IPS-15b (cell line): ENCODE measurements at regions not wholly inside any gene's neighbourhood (a gene's known extent, or its start where the extent isn't known, plus 50 kb on each side); places are given as distances from the start of the nearest gene placed in this dataset.

ENCODE experiments used
- H3K27me3 ChIP-seq: one replicate; pipeline ENCODE4 v1.6.1; 2013; ENCODE audit warnings: low read length; ENCODE audit not compliant: control insufficient read depth, insufficient read depth
- H3K36me3 ChIP-seq: one replicate; pipeline ENCODE4 v1.6.1; 2013; ENCODE audit warnings: low read length; ENCODE audit not compliant: control insufficient read depth, insufficient read depth
- H3K4me1 ChIP-seq: one replicate; pipeline ENCODE4 v1.6.1; 2013; ENCODE audit warnings: mild to moderate bottlenecking, low read length; ENCODE audit not compliant: control insufficient read depth, insufficient read depth
- H3K4me3 ChIP-seq: one replicate; pipeline ENCODE4 v1.5.1; 2013; ENCODE audit warnings: low read depth, low read length
- H3K9ac ChIP-seq: one replicate; pipeline ENCODE4 v1.6.1; 2013; ENCODE audit warnings: low read depth, mild to moderate bottlenecking, low read length
- H3K9me3 ChIP-seq: one replicate; pipeline ENCODE4 v1.6.1; 2013; ENCODE audit warnings: mild to moderate bottlenecking, low read length; ENCODE audit not compliant: control insufficient read depth, insufficient read depth

GRCh38 chr5:3322642-3323041 lies 273.0 kb upstream of the IRX1 start:
- Histone ChIP-seq H3K9me3 (no peaks in the 10 kb centered on the region), H3K4me1 (no peaks in the 10 kb centered on the region), H3K9ac (no peak overlapping the region), H3K4me3 (no peak overlapping the region), H3K27me3 (no peaks in the 10 kb centered on the region), H3K36me3 (no peaks in the 10 kb centered on the region)

GRCh38 chr5:3321923-3322322 lies 273.7 kb upstream of the IRX1 start:
- no peak overlapping the region for H3K9ac ChIP-seq
- H3K9me3 ChIP-seq: no peaks in the 10 kb centered on the region
- H3K27me3 ChIP-seq: no peaks in the 10 kb centered on the region
- no peaks in the 10 kb centered on the region for H3K4me1 ChIP-seq
- H3K4me3 ChIP-seq: no peak overlapping the region
- no peaks in the 10 kb centered on the region for H3K36me3 ChIP-seq

- Histone ChIP-seq H3K9me3 (no peaks in the 10 kb centered on the region), H3K9ac (no peak overlapping the region), H3K4me1 (no peaks in the 10 kb centered on the region), H3K27me3 (no peaks in the 10 kb centered on the region), H3K4me3 (no peak overlapping the region), H3K36me3 (no peaks in the 10 kb centered on the region)
Observed at GRCh38 chr5:3321119-3321760, 274.4 kb upstream of the IRX1 start.

GRCh38 chr5:3320317-3320875 lies 275.2 kb upstream of the IRX1 start:
- H3K4me3 ChIP-seq: no peak overlapping the region
- H3K36me3 ChIP-seq: no peaks in the 10 kb centered on the region
- H3K9me3 ChIP-seq: no peaks in the 10 kb centered on the region
- no peaks in the 10 kb centered on the region for H3K4me1 ChIP-seq
- no peak overlapping the region for H3K9ac ChIP-seq
- H3K27me3 ChIP-seq: no peaks in the 10 kb centered on the region

- Histone ChIP-seq H3K9me3 (no peaks in the 10 kb centered on the region), H3K9ac (no peak overlapping the region), H3K36me3 (no peaks in the 10 kb centered on the region)
Observed at GRCh38 chr5:3317051-3317795, 278.4 kb upstream of the IRX1 start.

GRCh38 chr5:3313569-3313968 lies 282.1 kb upstream of the IRX1 start:
- H3K27me3 ChIP-seq: no peaks in the 10 kb centered on the region
- no peak overlapping the region for H3K4me3 ChIP-seq
- no peaks in the 10 kb centered on the region for H3K36me3 ChIP-seq
- no peaks in the 10 kb centered on the region for H3K9me3 ChIP-seq
- no peaks in the 10 kb centered on the region for H3K4me1 ChIP-seq
- H3K9ac ChIP-seq: no peak overlapping the region

More at GRCh38 chr5:3317051-3317795, 278.4 kb upstream of the IRX1 start:
- no peaks in the 10 kb centered on the region for H3K4me1 ChIP-seq
- H3K27me3 ChIP-seq: no peaks in the 10 kb centered on the region
- H3K4me3 ChIP-seq: no peak overlapping the region

GRCh38 chr5:3312299-3312698 lies 283.3 kb upstream of the IRX1 start:
- no peaks in the 10 kb centered on the region for H3K4me1 ChIP-seq
- no peak overlapping the region for H3K9ac ChIP-seq
- no peaks in the 10 kb centered on the region for H3K27me3 ChIP-seq
- no peaks in the 10 kb centered on the region for H3K9me3 ChIP-seq
- no peaks in the 10 kb centered on the region for H3K36me3 ChIP-seq
- no peak overlapping the region for H3K4me3 ChIP-seq

- H3K36me3 ChIP-seq: no peaks in the 10 kb centered on the region
- no peaks in the 10 kb centered on the region for H3K4me1 ChIP-seq
- no peak overlapping the region for H3K9ac ChIP-seq
- no peak overlapping the region for H3K4me3 ChIP-seq
- H3K9me3 ChIP-seq: no peaks in the 10 kb centered on the region
- no peaks in the 10 kb centered on the region for H3K27me3 ChIP-seq
Observed at GRCh38 chr5:3311433-3311832, 284.2 kb upstream of the IRX1 start.

- no peaks in the 10 kb centered on the region for H3K36me3 ChIP-seq
- H3K9ac ChIP-seq: no peak overlapping the region
- no peaks in the 10 kb centered on the region for H3K9me3 ChIP-seq
- H3K27me3 ChIP-seq: no peaks in the 10 kb centered on the region
- no peaks in the 10 kb centered on the region for H3K4me1 ChIP-seq
- no peak overlapping the region for H3K4me3 ChIP-seq
Observed at GRCh38 chr5:3310541-3311261, 284.9 kb upstream of the IRX1 start.

GRCh38 chr5:3309538-3309937 lies 286.1 kb upstream of the IRX1 start:
- Histone ChIP-seq H3K36me3 (no peaks in the 10 kb centered on the region), H3K27me3 (no peaks in the 10 kb centered on the region), H3K9ac (no peak overlapping the region), H3K4me1 (no peaks in the 10 kb centered on the region), H3K4me3 (no peak overlapping the region), H3K9me3 (no peaks in the 10 kb centered on the region)

- Histone ChIP-seq H3K27me3 (no peaks in the 10 kb centered on the region), H3K9me3 (no peaks in the 10 kb centered on the region), H3K36me3 (no peaks in the 10 kb centered on the region), H3K4me1 (no peaks in the 10 kb centered on the region), H3K4me3 (no peak overlapping the region), H3K9ac (no peak overlapping the region)
Observed at GRCh38 chr5:3307982-3308621, 287.5 kb upstream of the IRX1 start.
